ENCODE measurements at regions not wholly inside any gene's neighbourhood (a gene's known extent, or its start where the extent isn't known, plus 50 kb on each side); places are given as distances from the start of the nearest gene placed in this dataset.

- no peak for DNase-seq
These were observed 93.6 kb upstream of the UST start for GRCh38 chr6:148653138-148653776.

- no peak for DNase-seq
These were observed 89.8 kb upstream of the UST start for GRCh38 chr6:148657048-148657447.

GRCh38 chr6:148658681-148659430 lies 88.0 kb upstream of the UST start:
- DNase-seq: no peak

- no peak for DNase-seq
These were observed 79.4 kb upstream of the UST start for GRCh38 chr6:148667395-148667794.

GRCh38 chr6:148671085-148671484 lies 75.7 kb upstream of the UST start:
- DNase-seq: no peak

- no peak for DNase-seq
These were observed 74.9 kb upstream of the UST start for GRCh38 chr6:148671952-148672351.

GRCh38 chr6:148674306-148674705 lies 72.5 kb upstream of the UST start:
- no peak for DNase-seq

GRCh38 chr6:148677594-148678476 lies 69.0 kb upstream of the UST start:
- DNase-seq: no peak

- DNase-seq: no peak
These were observed 68.1 kb upstream of the UST start for GRCh38 chr6:148678682-148679081.

- DNase-seq: no peak
These were observed 65.2 kb upstream of the UST start for GRCh38 chr6:148681666-148682065.

- no peak for DNase-seq
These were observed 64.6 kb upstream of the UST start for GRCh38 chr6:148682252-148682651.

- DNase-seq: no peak
These were observed 63.8 kb upstream of the UST start for GRCh38 chr6:148682990-148683389.

GRCh38 chr6:148689168-148689567 lies 57.7 kb upstream of the UST start:
- no peak for DNase-seq

- DNase-seq: no peak
These were observed 52.8 kb upstream of the UST start for GRCh38 chr6:148693882-148694484.

All from occipital lobe (tissue), 1 donor.